Esophagus squamous epithelium (tissue), 4 donors: ENCODE measurements at regions not wholly inside any gene's neighbourhood (a gene's known extent, or its start where the extent isn't known, plus 50 kb on each side); places are given as distances from the start of the nearest gene placed in this dataset.

Experiments used
- POLR2A ChIP-seq, 4 donors: fragments of 450-650 bp; IDR thresholded peaks; one replicate each; pipeline ENCODE4 v1.6.1; 2017; ENCODE audit warnings: antibody characterized with exemption in 4 of 4, mild to moderate bottlenecking in 4 of 4, moderate library complexity in 3 of 4
- TF ChIP-seq, protein P1 (sequence below), 6 experiments: fragments of 450-650 bp in 4 of 6; fragments of 200-600 bp in 2 of 6; sonication (generic) in 2 of 6; IDR thresholded peaks; one replicate each; pipeline ENCODE4 v1.5.1; 2016 to 2019; ENCODE audit warnings: antibody characterized with exemption in 6 of 6, mild to moderate bottlenecking in 4 of 6, moderate library complexity in 4 of 6

GRCh38 chr5:164763206-164763605 lies 1257.8 kb downstream of the MAT2B start:
- TF ChIP-seq, protein P1, sequence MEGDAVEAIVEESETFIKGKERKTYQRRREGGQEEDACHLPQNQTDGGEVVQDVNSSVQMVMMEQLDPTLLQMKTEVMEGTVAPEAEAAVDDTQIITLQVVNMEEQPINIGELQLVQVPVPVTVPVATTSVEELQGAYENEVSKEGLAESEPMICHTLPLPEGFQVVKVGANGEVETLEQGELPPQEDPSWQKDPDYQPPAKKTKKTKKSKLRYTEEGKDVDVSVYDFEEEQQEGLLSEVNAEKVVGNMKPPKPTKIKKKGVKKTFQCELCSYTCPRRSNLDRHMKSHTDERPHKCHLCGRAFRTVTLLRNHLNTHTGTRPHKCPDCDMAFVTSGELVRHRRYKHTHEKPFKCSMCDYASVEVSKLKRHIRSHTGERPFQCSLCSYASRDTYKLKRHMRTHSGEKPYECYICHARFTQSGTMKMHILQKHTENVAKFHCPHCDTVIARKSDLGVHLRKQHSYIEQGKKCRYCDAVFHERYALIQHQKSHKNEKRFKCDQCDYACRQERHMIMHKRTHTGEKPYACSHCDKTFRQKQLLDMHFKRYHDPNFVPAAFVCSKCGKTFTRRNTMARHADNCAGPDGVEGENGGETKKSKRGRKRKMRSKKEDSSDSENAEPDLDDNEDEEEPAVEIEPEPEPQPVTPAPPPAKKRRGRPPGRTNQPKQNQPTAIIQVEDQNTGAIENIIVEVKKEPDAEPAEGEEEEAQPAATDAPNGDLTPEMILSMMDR (IDR thresholded peaks at IDR 0.05), result no peak
- no peak for TF ChIP-seq POLR2A (IDR thresholded peaks at IDR 0.05)
